ENCODE measurements at regions not wholly inside any gene's neighbourhood (a gene's known extent, or its start where the extent isn't known, plus 50 kb on each side); places are given as distances from the start of the nearest gene placed in this dataset.

GRCh38 chr19:31604493-31605040, 255.3 kb upstream of the TSHZ3 start:
- in situ Hi-C loops (cut with HindIII; ENCODE audit: low pct_unique_long_range_greater_than_20kb, low sequenced_read_pairs) = no loop called here
- no peak for DNase-seq (ENCODE audit: low read depth)

DNA sequence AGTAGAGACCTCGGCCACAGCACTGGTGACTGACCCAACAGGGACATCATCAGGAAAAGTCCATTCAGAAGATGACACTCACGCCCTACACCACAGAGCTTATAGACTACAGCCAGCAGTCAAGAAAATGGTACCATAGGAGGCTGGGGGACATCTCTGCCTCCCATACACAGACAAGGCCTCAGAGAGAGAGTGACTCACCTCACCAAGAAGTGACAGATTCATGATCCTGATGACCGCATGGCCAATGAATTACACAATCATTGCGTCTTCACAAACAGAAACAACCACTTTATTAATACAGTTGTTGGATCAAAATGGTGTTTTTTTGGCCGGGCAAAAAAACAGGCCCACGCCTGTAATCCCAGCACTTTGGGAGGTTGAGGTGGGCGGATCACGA, 260.8 kb upstream of the TSHZ3 start:
- DNase-seq (ENCODE audit: low read depth) = no peak
- in situ Hi-C loops (cut with HindIII; ENCODE audit: low pct_unique_long_range_greater_than_20kb, low sequenced_read_pairs) = no loop called here

DNA sequence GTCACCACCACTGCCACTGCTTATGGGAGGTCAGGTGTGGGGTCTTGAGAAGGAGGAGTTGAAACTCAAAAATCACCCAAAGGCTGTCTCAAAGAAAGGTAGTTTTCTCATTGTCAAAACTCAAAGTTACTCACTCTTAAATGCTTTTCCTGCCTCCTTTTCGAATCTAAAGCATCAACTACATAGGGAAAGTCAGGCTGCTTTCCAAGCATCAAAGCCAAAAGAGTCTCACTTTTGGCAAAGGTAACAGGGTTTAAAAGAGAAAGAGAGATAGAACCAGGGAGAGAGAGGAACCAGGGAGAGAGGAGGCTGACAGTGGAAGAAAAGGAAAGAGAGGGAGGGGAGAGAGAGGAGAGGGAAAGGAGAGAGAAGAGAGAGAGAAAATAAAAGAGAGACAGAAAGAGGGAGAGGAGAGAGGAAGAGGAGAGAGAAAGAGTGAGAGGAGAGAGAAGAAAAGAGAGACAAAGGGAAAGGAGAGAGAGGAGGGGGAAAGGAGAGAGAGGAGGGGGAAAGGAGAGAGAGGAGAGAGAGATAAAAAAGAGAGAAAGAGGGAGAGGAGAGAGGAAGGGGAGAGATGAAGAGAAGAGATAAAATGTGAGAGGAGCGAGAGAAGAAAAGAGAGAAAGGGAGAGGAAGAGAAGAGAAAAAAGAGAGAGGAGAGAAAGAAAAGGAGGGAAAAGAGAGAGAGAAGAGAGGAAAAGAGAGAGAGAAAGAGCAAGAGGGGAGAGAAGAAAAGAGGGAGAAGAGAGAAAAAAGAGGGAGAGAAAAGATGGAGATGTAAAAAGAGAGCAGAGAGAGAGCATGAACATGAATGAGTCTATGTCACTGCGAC, 262.0 kb upstream of the TSHZ3 start:
- no peak for DNase-seq (ENCODE audit: low read depth)
- in situ Hi-C loops (cut with HindIII; ENCODE audit: low pct_unique_long_range_greater_than_20kb, low sequenced_read_pairs) = no loop called here

DNA sequence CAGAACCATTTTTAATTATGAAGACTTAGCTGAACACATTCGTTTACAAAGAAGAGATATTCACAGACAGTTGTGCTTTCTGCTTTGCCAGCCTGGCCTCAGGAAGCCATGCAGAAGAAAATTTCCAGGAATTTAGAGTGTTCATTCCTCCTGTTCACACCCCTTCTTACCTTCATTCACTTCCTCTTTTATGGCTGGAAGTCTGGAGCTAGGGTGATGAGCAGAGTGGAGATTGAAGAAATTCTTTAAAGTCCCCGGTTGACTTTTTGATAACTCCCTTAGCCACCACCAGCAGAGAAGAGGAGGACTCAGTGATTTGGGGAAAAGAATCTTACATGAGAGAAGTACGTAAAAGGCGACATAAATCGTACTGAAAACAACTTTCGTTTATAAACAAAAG, 263.6 kb upstream of the TSHZ3 start:
- DNase-seq (ENCODE audit: low read depth) = no peak
- in situ Hi-C loops (cut with HindIII; ENCODE audit: low pct_unique_long_range_greater_than_20kb, low sequenced_read_pairs) = no loop called here

DNA sequence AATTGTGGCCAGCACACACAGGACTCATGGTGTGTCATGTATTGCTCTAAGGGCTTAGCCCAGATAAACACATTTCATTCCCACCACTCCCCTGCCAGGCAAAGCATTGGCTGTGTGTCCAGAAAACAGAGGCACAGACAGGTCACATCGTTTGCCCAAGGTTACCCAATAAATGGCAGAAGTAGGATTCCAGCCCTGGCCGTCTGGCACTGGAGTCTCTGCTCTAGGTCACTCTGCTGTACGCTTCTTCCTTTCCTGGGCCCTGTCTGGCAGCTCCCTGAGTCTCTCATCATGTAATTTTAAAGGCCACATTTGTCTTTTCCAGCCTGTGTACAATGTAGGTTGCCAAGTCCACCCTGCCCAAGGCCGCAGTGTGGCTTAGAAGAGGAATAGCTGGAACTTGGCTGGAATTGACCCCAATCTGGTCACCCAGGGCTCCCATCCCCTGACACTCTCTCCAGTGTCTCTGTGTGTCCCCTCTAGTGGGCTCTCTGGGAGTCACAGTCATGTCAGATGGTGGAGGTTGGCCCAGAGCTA, 264.5 kb upstream of the TSHZ3 start:
- in situ Hi-C loops (cut with HindIII; ENCODE audit: low pct_unique_long_range_greater_than_20kb, low sequenced_read_pairs) = no loop called here
- no peak for DNase-seq (ENCODE audit: low read depth)

- DNase-seq (ENCODE audit: low read depth) = no peak
- in situ Hi-C loops (cut with HindIII; ENCODE audit: low pct_unique_long_range_greater_than_20kb, low sequenced_read_pairs) = no loop called here
Observed at GRCh38 chr19:31616031-31616430, 266.8 kb upstream of the TSHZ3 start.

- DNase-seq (ENCODE audit: low read depth) = no peak
- in situ Hi-C loops (cut with HindIII; ENCODE audit: low pct_unique_long_range_greater_than_20kb, low sequenced_read_pairs) = no loop called here
Observed at GRCh38 chr19:31617010-31617585, 267.9 kb upstream of the TSHZ3 start.

DNA sequence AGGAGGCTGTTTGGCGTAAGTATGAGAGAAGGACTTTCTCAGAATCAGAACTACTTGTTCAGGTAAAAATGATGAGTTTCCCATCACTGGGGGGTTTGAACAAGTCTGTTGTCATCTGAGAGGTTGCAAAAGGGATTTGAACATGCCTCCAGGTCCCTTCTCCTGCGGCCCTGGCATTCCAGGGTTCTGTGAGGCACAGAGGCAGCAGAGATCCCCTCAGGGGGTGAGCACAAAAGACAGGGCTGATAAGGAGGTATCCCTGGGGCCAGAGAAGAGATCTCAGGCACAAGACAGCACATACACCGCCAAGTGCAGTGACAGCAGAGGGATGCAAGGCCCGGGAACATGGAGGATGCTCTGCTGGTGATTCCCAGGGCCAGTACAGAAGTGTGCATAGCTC, 275.8 kb upstream of the TSHZ3 start:
- in situ Hi-C loops (cut with HindIII; ENCODE audit: low pct_unique_long_range_greater_than_20kb, low sequenced_read_pairs) = no loop called here
- DNase-seq (ENCODE audit: low read depth) = no peak

- DNase-seq (ENCODE audit: low read depth) = no peak
- in situ Hi-C loops (cut with HindIII; ENCODE audit: low pct_unique_long_range_greater_than_20kb, low sequenced_read_pairs) = no loop called here
Observed at GRCh38 chr19:31625575-31625974, 276.3 kb upstream of the TSHZ3 start.

GRCh38 chr19:31626941-31627340, 277.7 kb upstream of the TSHZ3 start:
- in situ Hi-C loops (cut with HindIII; ENCODE audit: low pct_unique_long_range_greater_than_20kb, low sequenced_read_pairs) = no loop called here
- DNase-seq (ENCODE audit: low read depth) = no peak

- in situ Hi-C loops (cut with HindIII; ENCODE audit: low pct_unique_long_range_greater_than_20kb, low sequenced_read_pairs) = no loop called here
Observed at GRCh38 chr19:31627620-31628365, 278.6 kb upstream of the TSHZ3 start.

GRCh38 chr19:31629579-31630363, 280.5 kb upstream of the TSHZ3 start:
- DNase-seq (ENCODE audit: low read depth) = no peak
- in situ Hi-C loops (cut with HindIII; ENCODE audit: low pct_unique_long_range_greater_than_20kb, low sequenced_read_pairs) = no loop called here

More at GRCh38 chr19:31627620-31628365, 278.6 kb upstream of the TSHZ3 start:
- DNase-seq (ENCODE audit: low read depth) = no peak

DNA sequence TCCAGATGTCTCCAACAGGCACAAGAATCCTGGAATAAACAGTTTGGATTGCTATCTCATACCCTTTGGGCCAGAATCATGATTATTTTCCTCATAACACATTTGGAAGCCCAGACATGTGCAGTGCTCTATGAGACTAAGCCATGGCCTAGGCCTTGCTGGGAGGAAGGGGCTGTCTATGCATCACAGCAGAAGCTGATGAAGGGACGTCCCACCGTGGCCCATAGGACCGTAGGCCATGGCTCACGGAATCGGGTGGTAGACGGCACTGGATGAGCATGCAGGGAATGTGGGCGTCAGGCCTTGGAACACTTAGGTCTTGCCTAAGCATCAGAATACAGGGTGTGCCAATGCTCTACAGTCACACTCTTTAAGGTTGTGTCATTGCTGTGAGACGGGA, 283.8 kb upstream of the TSHZ3 start:
- in situ Hi-C loops (cut with HindIII; ENCODE audit: low pct_unique_long_range_greater_than_20kb, low sequenced_read_pairs) = no loop called here
- no peak for DNase-seq (ENCODE audit: low read depth)

- in situ Hi-C loops (cut with HindIII; ENCODE audit: low pct_unique_long_range_greater_than_20kb, low sequenced_read_pairs) = no loop called here
- peak; percentile 7 for DNase-seq (ENCODE audit: low read depth)
Observed at GRCh38 chr19:31639306-31639705, 290.1 kb upstream of the TSHZ3 start.

- DNase-seq (ENCODE audit: low read depth) = no peak
- in situ Hi-C loops (cut with HindIII; ENCODE audit: low pct_unique_long_range_greater_than_20kb, low sequenced_read_pairs) = no loop called here
Observed at GRCh38 chr19:31641591-31641990, 292.4 kb upstream of the TSHZ3 start.

GRCh38 chr19:31648347-31648746, 299.1 kb upstream of the TSHZ3 start:
- peak; percentile 19 for DNase-seq (ENCODE audit: low read depth)
- in situ Hi-C loops (cut with HindIII; ENCODE audit: low pct_unique_long_range_greater_than_20kb, low sequenced_read_pairs) = no loop called here

DNA sequence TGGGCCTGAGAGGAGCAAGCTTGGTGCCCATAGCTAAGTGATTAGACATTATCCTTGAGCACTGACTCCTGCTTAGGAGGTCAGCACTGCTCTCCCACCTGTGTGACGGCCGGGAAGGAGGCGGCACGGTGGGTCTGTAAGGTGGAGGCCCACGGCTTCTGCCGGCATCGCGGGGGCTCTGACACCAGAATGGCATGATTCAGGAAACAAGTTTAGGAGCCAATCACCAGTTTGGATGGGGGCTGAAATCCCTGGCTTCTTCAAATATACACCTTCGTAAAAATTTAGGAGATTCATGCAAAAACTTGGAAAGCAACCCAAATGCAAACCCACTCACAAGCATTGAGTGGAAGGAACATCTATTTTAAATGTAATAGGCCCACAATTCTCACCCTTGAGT, 307.3 kb upstream of the TSHZ3 start:
- in situ Hi-C loops (cut with HindIII; ENCODE audit: low pct_unique_long_range_greater_than_20kb, low sequenced_read_pairs) = no loop called here

More for the DNA sequence above, 307.3 kb upstream of the TSHZ3 start:
- no peak for DNase-seq (ENCODE audit: low read depth)

Data from Caki2 (cell line).